ENCODE measurements at regions not wholly inside any gene's neighbourhood (a gene's known extent, or its start where the extent isn't known, plus 50 kb on each side); places are given as distances from the start of the nearest gene placed in this dataset.
A peak's percentile ranks its signal among the peaks of the same experiment; 100 is the strongest.

- DNase-seq, result no peak
These were observed 66.1 kb downstream of the LEPR start for GRCh38 chr1:65486613-65487012.

DNA sequence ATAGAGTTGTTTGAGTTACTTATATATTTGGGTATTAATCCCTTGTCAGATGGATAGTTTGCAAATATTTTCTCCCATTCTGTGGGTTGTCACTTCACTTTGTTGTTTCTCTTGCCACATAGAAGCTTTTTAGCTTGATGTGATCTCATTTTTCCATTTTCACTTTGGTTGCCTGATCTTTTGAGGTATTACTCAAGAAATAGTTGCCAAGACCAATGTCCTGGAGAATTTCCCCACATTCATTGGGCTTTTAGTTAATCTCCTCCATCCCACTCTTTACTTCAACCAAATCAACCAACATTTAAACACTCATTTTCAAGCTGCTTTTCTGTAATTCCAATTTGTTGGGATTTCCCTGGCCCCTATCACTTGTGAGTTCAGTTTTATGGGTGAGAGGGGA is 69.0 kb downstream of the LEPR start:
- no peak for DNase-seq

DNA sequence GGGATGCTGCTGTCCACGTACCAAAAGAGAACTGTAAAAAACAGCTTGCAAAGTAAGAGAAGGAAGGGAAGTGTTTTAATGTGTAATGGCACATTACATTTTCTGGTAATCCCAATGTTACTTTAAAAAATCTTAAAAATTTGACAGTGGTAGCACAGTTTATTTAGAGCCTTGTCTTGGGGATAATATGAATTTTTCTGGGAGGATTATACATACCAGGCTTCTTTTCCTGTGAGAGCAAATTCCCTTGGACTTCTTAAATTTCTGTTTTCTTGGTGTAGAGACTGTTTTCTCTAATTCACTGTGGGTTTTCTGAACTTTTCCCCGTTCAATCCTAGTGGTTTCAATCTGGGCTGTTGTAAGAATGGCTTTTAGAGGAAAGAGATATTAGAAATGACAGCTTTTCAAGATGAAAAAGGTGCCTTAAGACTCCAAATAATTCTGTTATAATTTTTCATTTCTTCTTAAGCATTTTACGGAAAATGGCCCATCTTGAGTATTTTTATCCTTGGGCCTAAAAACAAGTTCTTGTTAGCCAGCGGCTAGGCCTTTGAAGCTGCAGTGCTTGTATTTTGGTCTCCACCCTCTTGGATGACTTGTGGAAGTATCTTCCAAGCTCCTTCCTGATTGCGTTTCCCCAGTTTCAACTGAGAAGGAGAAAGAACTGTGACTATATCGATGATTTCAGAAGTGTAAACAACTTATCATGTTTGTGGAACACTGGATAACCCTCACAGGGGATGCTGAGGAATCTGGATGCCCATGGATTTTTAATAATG is 70.0 kb downstream of the LEPR start:
- no peak for DNase-seq

DNA sequence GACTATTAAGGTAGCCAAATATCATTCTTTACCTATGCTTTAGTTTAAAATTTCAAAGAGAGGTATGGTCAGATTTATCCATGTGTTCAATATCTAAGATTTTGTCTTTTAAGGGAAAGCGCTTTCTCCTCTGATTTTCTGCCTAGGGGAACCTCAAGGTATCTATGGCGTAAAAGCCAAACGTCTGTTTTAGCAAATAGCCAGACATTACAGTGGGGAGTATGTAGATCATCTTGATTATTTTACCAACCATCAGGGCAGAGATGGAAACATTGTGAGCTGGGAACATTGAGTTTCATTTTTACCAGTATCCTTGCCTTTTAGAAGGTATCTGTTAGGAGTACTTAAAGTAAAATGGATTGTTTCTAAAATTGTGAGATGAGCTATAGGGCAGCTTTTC is 71.0 kb downstream of the LEPR start:
- no peak for DNase-seq

DNA sequence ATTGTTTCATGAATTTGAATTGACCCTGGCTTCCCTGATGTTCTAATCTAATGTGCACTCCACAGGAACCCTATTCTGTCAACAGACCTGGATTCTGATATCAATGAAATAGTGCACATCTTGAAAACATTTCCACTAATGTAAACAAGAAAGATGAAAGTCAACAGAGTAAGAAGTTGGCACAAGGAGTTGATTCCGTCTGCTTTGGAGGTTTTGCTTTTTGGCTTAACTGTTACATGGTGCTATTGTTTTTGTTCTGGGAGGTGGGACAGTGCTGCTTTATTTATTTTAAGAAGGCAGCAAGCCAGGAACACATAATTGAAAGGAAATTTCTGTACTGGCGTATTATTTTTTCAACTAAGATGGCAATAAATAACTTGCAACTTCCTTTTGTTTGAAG is 73.3 kb downstream of the LEPR start:
- DNase-seq, result no peak

GRCh38 chr1:65494671-65495070 is 74.2 kb downstream of the LEPR start:
- no peak for DNase-seq

GRCh38 chr1:65495137-65495536 is 74.7 kb downstream of the LEPR start:
- no peak for DNase-seq

DNA sequence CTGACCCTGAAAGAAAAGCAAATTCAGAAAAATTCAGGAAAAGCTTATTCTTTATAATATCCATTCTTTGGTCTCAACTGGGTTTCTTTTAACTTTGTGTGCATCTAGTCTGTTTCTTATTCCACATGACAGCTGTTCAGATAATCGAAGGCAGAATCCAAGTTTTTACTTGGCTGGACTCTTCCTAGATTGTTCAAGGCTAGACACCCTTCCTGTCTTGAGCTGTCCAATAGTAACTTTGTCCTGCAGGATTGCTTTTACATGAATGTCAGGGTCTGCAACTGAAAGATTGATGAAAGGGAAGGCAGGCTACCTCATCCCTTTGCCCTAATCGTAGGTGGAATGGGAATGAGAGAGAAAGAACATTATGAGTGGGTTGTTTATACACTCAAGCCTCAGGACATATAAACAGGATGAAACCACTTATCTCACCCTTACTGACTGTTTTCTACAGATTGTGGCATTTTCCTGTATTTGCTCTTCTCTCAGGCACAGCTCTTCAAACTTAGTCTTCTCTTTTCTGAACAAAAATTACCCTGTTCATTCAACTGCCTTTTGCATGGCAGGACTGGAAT is 76.9 kb downstream of the LEPR start:
- DNase-seq, result no peak

GRCh38 chr1:65503427-65503826 is 83.0 kb downstream of the LEPR start:
- DNase-seq, result peak; percentile 18

GRCh38 chr1:65504263-65504662 is 83.8 kb downstream of the LEPR start:
- DNase-seq, result no peak

DNA sequence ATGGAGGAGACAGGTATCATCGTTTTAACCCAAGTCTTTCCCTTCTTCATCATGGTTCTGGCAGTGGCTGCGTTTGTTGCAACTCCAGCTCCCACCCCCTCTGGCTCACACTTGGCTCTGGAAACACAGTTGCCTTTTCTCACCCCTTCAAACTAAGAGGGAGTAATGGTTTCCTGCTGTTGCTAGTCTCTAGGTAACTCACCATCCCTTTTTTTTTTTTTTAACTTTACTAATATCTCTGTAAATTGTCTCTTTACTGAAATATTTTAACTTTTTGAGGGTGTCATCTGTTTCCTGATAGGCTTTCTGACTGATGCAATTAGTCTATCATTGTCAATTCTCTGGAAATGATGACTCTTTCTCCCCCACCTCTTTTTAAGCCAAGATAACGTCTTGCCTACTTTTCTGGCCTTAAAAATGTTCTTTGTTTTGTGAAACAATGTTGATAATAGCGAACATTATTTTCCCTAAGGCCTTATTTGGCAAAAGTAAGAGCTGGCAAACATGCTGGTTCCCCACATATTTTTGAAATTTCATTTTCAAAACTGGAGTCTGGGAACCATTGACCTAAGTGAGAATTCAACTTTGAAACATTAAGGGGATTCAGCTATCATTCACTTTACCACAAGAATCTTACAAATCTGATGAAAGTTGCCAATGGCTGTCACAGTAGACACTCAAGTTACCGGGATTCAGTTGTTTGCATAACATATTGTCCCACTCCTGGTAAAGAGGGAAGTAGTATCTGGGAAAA is 85.3 kb downstream of the LEPR start:
- peak; percentile 68 for DNase-seq

DNA sequence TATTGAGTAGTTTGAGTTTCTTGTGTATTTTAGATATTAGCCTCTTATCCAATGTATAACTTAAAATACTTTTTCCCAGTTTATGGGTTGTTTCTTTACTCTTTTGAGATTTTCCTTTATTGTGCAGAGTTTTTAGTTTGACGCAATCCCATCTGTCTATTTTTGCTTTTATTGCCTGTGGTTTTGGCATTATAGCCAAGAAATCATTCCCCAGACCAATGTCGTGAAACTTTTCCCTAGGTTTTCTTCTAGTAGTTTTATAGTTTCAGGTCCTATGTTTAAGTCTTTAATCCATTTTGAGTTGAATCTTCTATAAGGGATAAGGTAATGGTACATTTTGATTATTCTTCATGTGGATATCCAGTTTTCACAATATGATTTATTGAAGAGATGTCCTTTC is 87.6 kb downstream of the LEPR start:
- DNase-seq, result peak; percentile 18

DNA sequence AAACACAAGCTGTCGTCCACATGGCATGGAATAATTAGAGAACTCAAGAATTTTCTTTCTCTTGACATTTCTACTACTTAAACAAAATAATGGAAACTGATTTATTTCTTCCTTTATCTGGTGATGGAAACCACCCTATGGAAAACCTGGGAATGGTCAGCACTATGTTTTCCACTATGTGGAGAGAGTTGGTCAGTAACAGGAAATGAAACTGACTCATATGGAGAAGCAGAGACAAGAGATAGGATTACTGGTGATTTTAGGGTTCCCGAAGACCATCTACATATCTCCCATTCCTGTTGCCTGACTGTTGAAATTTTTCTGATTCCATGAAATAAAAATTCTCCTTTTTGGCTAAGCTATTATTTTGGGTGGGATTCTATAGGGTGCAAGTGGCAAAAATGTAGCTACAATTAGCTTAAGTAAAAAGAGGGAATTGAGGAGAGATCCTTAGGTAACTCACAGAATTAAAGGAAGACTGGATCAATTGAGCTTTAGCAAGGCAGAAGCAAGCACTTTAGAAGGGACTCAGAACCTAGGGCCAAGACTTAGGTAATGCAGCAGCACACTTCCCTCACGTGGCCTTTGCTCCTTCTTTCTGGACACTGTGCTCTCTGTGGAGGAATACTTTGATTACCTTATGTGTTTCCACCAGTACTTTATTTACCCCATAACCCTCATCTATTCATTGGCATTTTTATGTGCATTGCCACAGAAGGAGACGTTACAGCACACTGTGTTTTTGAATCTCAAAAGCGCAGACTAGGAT is 89.6 kb downstream of the LEPR start:
- DNase-seq, result peak; percentile 85

DNA sequence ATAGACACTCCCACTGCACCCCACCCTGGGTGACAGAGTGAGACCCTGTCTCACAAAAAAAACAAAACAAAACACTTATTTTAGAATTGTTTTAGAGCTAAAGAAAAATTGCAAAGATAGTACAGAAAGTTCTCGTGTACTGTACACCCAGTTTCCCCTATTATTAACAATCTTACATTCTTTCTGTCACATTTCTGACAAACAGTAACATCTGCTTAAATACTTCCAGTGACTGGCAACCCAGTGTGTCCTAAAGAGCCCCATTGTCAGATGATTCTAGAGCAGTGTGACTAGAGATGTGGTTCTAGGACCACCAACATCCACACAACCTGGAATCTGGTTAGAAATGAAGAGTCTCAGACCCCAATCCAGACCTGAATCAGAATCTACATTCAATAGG is 90.5 kb downstream of the LEPR start:
- DNase-seq, result no peak

- DNase-seq, result no peak
These were observed 91.9 kb downstream of the LEPR start for GRCh38 chr1:65512383-65512782.

- DNase-seq, result peak; percentile 17
These were observed 92.7 kb downstream of the LEPR start for GRCh38 chr1:65512967-65513780.

DNA sequence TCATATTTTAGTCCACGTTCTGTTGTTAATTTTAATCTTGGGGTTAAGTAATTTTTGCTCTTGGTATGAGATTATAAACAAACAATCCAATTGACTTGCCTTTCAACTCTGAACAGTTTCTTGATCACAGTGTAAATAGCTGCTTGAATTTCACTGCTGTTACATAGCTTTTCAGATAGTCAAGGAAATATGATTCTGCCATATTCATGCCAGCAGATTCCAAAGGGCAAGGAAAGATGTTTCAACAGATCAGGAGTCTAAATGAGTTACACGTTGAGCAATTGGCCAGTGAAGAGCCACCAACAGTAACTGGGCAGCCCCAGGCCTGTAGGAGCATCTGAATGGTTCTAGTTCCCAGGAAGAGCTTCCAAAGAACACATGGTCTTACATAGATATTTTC is 93.6 kb downstream of the LEPR start:
- peak; percentile 28 for DNase-seq

- DNase-seq, result no peak
These were observed 104.4 kb downstream of the LEPR start for GRCh38 chr1:65524931-65525265.

DNA sequence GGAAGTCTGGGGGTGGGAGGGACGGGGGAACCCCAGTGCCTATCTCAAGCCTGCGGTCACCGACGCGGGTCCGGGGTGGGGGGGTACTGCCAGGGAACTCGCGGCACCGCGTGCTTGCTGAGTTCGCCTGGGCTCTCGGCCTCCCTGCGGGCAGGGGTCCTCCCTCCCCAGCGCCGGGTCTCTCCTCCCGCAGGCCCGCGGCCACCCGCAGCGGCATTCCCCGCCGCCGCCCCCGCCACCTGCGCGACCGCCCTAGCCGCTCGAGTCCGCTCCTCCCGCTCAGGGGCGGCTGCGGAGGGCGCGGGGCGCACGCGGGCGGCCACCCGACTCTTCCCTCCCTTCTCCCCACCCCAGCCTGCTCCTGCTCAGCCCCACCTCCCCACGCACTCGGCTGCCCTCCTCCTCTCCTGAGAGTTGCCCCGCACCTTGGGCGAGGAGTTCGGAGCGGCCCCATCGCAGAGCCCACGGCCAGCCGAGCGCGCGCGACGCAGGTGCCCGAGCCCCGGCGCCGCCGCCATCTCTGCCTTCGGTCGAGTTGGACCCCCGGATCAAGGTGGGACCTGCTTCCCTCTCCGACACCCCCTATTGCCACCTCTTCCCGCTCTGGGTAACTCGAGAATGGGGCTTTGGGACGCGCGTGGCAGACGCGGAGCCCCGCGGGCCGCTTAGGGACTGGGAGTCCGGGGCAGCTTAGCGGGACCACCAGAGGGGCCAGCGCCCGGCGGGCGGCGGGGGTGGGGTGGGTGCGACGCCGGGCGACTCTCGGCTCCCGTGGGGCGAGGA is 105.0 kb downstream of the LEPR start:
- DNase-seq, result no peak

DNA sequence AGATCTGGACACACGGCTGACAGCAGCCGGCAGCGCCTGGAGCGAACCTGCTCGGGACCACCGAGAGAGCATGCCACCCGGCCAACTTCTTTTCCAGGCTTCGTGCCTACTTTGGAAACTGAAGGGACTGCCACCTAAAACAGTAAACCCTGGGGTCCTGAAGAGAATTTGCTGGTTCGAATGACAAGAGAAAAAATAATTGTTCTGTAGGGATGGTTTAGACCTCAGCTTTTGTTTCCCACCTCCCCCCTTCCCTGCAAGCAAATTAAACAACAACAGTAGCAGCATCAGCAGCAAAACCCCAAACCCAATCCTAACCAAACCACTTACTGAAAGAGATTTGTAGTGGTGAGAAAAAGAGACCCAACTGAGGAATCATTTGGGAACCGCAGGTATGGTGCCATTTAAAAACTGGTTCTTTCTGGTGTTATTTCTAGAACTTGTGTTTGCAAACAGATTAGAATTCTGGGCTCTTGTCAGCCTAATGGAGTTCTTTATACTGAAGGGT is 105.6 kb downstream of the LEPR start:
- DNase-seq, result no peak

DNA sequence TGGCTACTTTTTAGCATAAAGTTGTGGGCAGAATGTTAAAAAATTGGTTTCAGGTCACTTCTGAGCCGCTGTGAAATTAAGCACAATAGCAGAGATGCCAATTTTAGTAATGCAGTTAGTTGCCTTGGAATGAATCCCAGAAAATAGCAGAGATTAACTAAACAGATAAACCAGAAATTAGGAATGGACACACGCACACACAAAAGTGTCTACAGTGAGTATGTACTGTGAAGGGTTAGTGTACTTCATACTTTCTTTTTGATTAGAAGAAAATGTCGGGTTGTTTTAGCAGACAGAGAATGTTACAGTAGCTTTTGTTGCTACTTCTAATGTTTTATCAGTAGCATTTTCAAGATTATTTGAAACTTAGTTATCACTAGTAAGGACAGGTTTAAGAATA is 106.7 kb downstream of the LEPR start:
- DNase-seq, result peak; percentile 35

Measured in fibroblast of skin of abdomen (primary cell).